ENCODE measurements at regions not wholly inside any gene's neighbourhood (a gene's known extent, or its start where the extent isn't known, plus 50 kb on each side); places are given as distances from the start of the nearest gene placed in this dataset.
"Not testable (repeated sequence)": the region's sequence is repeated elsewhere in the genome, so short reads cannot be mapped to it uniquely, and the experiment has no call there.

GRCh38 chrX:131826572-131826971 is 196.5 kb upstream of the STK26 start:
- DNase-seq (ENCODE audit: low read depth in 1 of 2, low spot score in 1 of 2) = no peak

DNA sequence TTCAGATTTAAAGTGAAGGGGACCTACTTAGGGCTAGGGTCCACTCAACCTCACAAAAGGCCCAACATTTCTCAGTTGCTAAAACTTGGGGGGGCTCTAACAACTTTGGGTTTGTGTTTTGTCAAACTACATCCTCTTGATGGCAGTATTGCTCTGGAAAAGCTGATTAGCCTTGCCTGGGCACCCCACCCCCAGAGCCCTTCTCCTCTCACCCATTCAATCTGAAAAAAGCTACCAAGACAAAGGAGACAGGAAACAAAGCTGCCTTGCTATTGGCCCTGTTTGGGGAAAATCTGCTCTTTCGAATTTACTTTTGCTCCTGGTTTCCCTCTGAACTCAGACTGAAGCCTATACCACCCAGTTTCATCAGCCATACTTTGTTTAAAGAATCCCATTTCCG is 195.2 kb upstream of the STK26 start:
- no peak for DNase-seq (ENCODE audit: low read depth in 1 of 2, low spot score in 1 of 2)

GRCh38 chrX:131828482-131828881 is 194.6 kb upstream of the STK26 start:
- no peak for DNase-seq (ENCODE audit: low read depth in 1 of 2, low spot score in 1 of 2)

DNA sequence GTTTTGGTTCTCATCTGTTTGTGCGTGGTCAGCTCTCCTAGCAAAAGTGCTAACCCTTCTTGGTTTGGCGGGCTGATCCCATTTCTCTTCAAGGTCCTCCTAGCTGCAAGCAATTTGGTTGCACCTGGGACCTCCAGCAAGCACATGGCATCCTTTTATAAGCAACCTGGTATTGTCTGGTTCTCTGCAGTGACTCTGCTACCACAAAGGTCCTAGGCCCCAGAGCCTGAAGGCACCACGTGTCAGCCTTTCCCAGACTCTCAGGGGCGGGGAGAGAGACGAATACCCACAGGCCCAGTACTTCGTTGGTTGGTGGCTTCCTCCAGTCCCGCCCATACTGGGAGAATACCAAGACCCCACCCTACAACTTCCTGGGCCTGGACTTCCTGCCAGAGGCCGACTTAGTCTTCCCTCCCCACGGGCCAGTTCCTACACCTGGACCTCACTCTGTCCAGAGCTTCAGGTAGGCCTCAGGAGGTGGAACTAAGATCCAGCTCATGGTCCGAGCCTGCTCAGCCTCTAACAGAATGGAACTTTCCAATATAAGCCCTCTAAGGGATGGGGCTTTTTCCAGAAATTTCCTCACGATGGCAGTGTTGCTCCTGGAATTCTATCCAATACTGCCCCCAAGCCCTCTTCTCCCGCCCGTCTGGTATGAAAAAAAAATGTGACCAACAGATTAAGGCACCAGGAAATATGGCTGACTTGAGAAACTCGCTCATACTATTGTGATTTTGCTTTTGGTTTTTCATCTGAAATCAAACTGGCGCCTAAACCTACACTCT is 192.5 kb upstream of the STK26 start:
- peak in 1 of 2 donors; percentile 5 for DNase-seq (ENCODE audit: low read depth in 1 of 2, low spot score in 1 of 2)

GRCh38 chrX:131831185-131831520 is 191.9 kb upstream of the STK26 start:
- no peak for DNase-seq (ENCODE audit: low read depth in 1 of 2, low spot score in 1 of 2)

DNA sequence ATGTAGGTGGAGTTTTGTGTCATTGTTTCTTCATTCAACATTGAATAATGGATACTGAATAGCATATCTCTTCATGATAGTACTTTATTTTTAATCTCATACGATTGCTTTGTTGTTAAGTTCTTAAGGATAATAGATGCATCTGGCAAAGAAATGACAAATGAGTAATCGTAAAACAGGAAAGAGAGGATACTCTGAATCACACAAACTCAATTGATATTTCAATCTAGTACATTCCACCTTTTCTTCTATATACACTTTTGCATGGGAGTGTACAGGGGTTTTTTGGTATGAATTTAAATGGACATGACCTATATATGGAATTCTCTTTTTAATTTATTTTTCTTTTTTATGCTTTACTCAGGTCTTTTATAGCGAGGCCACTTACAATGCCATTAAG is 186.9 kb upstream of the STK26 start:
- no peak for DNase-seq (ENCODE audit: low read depth in 1 of 2, low spot score in 1 of 2)

DNA sequence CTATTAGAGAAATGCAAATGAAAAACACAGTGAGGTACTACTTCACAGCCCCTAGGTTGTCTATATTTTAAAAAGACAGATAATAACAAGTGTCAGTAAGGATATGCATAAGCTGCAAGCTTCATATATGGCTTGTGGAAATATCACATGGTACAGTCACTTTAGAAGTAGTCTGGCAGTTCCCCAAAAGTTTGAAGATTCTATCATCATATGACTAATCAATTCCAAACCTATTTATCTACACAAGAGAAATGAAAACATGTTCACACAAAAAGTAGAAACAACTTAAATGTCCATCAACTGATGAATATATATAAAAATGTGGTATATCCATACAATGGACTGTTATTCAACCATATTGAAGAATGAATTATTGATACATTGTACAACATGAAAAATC is 185.8 kb upstream of the STK26 start:
- DNase-seq (ENCODE audit: low read depth in 1 of 2, low spot score in 1 of 2) = no peak

DNA sequence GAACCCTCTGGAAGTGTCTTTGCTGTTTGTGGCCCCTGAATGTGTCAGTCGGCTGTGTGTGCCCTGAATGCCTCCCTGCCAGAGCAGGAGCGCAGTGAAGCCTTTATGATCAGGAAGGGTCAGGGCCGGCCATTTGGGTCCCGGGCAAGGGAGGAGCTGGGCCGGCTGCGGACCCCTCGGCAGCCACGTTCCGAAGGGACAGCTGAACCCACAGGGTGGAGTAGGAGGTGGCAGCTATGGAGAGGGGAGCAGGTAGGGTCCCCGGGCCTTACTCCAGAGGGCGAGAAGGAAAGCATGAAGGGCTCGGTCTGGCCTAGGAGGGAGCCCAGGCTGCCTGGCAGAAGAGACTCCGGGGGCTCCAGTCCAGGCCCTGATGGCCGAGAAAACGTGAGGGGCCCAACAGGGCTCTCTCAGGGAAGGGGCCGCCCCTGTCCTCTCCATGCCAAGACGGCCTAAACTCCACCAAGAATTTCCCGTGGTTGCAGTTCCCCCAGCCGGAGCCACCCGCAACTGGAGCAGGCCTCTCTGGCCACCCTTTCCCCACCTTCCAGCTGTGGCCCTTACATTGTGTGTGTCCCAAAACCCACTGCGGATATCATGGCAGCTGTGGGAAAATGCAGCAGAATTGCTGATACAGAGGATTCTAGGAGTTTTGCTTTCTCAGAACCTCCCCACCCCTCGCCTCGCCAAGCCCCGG is 182.2 kb upstream of the STK26 start:
- DNase-seq (ENCODE audit: low read depth in 1 of 2, low spot score in 1 of 2) = no peak

GRCh38 chrX:131841496-131842437 is 181.3 kb upstream of the STK26 start:
- DNase-seq (ENCODE audit: low read depth in 1 of 2, low spot score in 1 of 2) = no peak

GRCh38 chrX:131843987-131844386 is 179.1 kb upstream of the STK26 start:
- DNase-seq (ENCODE audit: low read depth in 1 of 2, low spot score in 1 of 2) = no peak

- DNase-seq (ENCODE audit: low read depth in 1 of 2, low spot score in 1 of 2) = no peak
Measured at GRCh38 chrX:131845201-131845600, 177.9 kb upstream of the STK26 start.

GRCh38 chrX:131845771-131846170 is 177.3 kb upstream of the STK26 start:
- no peak for DNase-seq (ENCODE audit: low read depth in 1 of 2, low spot score in 1 of 2)

GRCh38 chrX:131850964-131851363 is 172.1 kb upstream of the STK26 start:
- not testable (repeated sequence) for DNase-seq (ENCODE audit: low read depth in 1 of 2, low spot score in 1 of 2)

DNA sequence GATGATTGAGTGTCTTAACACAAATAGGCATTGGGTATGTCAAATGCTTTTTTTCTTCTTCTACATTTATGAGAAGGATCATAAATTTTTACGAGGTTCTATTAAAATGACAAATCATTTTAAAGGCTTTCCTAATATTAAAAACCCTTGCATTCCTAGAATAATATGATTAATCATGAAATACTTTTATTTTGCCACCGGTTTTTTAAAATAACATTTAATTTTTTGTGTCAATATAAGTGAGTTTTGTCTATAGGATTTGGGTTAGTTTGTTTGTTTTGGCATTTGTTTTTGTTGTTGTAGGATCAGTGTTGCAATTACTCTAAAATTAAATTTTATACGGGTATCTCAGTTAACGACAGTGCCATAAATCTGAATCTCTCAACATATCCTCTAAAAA is 169.7 kb upstream of the STK26 start:
- DNase-seq (ENCODE audit: low read depth in 1 of 2, low spot score in 1 of 2) = no peak

DNA sequence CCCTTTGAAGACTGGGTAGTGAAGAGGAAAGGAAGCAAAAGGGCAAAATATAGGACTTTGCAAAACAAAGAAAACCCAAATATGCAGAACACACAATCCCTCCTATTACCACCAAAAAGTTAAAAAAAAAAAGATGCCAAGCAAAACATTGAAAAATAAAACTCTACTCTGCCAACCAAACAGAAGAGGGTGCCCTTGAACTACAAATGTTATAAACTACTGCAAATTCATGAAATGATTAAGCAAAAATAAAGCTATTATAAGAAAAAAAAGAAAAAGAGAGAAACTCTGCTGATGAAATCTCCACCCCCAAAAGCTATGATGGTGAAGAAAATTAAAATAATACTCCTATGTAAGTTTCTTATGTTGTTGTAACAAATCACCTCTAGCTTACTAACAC is 168.5 kb upstream of the STK26 start:
- no peak for DNase-seq (ENCODE audit: low read depth in 1 of 2, low spot score in 1 of 2)

DNA sequence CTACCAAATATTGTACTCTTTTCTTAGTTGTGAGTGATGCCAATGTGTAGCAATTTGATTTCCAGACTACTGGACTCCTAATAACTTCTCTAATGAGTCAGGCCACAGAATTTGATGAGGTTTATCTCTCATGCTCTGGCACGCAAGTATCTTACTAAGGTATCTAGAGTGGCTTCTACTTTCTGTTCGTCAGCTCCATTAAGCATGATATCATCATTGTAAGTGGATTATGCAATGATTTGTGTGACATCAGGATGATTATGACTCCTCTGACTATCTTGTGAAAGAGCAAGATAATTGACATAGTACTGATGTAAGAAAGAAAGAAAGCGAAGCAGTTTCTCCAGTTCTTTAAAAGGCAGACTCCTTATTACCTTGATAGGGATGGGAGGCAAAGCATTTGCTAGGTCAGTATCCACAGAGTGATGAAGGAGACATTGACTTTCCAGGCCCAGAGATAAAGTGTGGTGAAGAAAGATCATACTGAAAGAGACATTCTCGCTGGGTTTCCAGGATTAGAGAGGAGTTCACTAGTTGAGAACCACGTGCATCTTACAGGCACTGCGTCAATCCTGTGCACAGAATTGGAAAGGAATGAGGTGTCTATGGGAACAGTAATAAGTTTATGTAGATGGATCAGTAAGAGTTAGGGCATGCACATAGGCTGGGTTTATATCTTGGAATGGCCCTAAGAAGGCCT is 161.9 kb upstream of the STK26 start:
- DNase-seq (ENCODE audit: low read depth in 1 of 2, low spot score in 1 of 2) = no peak

- no peak for DNase-seq (ENCODE audit: low read depth in 1 of 2, low spot score in 1 of 2)
Measured at GRCh38 chrX:131862321-131862720, 160.8 kb upstream of the STK26 start.

- no peak for DNase-seq (ENCODE audit: low read depth in 1 of 2, low spot score in 1 of 2)
Measured at GRCh38 chrX:131869182-131869581, 153.9 kb upstream of the STK26 start.

GRCh38 chrX:131874300-131874699 is 148.8 kb upstream of the STK26 start:
- DNase-seq (ENCODE audit: low read depth in 1 of 2, low spot score in 1 of 2) = no peak

DNA sequence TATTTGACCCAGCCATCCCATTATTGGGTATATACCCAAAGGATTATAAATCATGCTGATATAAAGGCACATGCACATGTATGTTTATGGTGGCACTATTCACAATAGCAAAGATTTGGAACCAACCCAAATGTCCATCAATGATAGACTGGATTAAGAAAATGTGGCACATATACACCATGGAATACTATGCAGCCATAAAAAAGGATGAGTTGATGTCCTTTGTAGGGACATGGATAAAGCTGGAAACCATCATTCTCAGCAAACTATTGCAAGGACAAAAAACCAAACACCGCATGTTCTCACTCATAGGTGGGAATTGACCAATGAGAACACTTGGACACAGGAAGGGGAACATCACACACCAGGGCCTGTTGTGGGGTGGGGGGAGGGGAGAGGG is 147.3 kb upstream of the STK26 start:
- DNase-seq (ENCODE audit: low read depth in 1 of 2, low spot score in 1 of 2) = not testable (repeated sequence)

DNA sequence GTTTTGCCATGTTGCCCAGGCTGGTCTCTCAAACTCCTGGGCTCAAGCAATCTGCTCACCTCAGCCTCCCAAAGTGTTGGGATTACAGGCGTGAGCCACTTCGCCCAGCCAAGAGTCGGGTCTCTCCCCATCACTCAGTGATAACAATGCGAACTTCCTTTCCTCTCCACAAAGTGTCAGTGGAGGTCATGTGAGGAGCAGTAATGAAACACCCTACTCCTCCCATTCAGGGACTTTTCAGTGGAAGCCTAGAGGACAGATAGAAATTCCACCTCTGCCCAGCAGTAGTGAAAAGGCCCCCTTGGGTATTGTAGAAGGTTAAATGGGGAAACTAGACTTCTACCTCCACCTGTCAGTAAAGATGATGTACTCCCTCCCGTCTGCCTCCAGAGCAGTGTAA is 141.9 kb upstream of the STK26 start:
- no peak for DNase-seq (ENCODE audit: low read depth in 1 of 2, low spot score in 1 of 2)
